Activated CD8-positive, alpha-beta memory T cell treated with anti-CD3 and anti-CD28 coated beads, Interleukin-2, amount 50 U/mL, for 24 hours (primary cell): ENCODE measurements at regions not wholly inside any gene's neighbourhood (a gene's known extent, or its start where the extent isn't known, plus 50 kb on each side); places are given as distances from the start of the nearest gene placed in this dataset.

Experiments used
- DNase-seq: peaks from one replicate; pipeline ENCODE4 v3.0.0-alpha.2; 2020; ENCODE audit errors: extremely low read depth

- DNase-seq: no peak
Observed at GRCh38 chr12:24473097-24473496, 475.8 kb downstream of the BCAT1 start.

GRCh38 chr12:24470050-24470449 lies 478.9 kb downstream of the BCAT1 start:
- DNase-seq: no peak

GRCh38 chr12:24469089-24469488 lies 479.8 kb downstream of the BCAT1 start:
- no peak for DNase-seq

DNA sequence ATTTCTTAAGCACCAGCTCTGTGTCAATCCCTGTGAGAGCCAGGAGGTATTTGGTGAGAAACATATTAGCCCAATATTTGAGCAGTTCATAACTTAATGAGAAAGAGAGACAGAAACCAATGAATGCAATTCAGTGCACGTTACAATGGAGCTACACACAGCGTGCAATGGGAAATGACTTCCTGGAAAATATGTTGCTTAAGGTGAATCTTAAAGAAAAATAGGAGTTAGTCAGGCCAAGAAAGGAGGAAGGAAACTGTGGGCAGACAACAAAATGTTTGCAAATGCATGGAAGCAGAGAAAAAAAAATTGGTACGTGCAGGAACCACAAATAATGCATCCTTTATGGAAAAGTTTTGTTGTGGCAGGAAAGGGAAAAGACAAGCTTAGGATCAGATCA lies 481.7 kb downstream of the BCAT1 start:
- DNase-seq: no peak

GRCh38 chr12:24463375-24463774 lies 485.5 kb downstream of the BCAT1 start:
- DNase-seq: no peak

DNA sequence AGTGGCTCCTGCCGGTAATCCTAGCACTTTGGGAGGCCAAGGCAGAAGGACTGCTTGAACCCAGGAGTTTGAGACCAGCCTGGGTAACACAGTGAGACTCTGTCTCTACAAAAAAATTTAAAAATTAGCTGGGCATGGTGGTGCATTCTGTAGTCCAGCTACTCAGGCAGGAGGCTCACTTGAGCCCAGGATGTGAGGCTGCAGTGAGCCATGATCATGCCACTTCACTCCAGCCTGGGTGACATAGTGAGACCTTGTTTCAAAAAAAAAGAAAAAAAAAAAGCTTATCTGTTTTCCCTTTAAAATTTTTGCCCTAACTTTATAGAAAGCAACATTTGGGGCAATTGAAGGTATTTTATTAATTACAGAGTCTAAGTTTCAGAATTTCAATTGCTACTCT lies 486.0 kb downstream of the BCAT1 start:
- DNase-seq: no peak

DNA sequence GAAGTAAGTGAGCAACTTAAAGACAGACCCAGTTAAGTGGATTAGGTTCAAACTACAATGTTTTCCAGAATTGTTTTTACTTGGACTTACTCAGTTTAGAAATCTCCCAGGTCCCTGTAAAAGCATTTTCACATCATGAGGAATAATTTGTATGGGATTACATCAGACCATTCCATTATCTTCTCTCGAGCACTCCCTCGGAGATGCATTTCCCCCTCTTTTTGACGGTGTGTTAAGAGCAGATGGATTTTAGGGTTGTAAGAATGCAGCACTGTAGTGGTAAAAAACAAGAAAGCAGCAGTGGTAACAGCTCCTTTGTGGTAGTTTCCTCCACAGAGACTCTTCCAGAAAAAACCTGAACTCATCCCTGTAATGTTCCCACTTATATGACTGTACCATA lies 488.4 kb downstream of the BCAT1 start:
- DNase-seq: no peak

GRCh38 chr12:24460099-24460498 lies 488.8 kb downstream of the BCAT1 start:
- DNase-seq: no peak

GRCh38 chr12:24455811-24456210 lies 493.1 kb downstream of the BCAT1 start:
- DNase-seq: no peak

GRCh38 chr12:24447678-24448077 lies 498.2 kb upstream of the SOX5 start:
- DNase-seq: no peak

- DNase-seq: no peak
Observed at GRCh38 chr12:24446287-24446686, 496.8 kb upstream of the SOX5 start.

DNA sequence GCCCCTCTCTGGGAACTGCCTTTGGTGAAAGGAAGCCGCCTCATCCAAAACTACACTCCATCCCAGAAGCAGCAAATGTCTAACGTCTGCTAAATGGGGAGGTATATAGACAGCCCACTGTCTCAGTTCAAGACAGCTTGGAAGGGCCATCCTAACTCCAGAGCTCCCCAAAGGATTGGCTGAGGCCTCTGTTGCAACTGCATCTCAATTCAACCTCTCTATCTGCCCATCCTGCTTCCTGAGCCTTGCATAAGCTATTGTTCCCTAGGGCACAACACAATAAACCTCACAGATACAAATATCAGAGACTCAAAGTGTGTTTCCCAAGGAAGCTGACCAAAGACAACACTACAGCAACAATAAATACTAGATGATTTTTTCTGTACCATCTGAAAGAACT lies 495.2 kb upstream of the SOX5 start:
- DNase-seq: no peak

DNA sequence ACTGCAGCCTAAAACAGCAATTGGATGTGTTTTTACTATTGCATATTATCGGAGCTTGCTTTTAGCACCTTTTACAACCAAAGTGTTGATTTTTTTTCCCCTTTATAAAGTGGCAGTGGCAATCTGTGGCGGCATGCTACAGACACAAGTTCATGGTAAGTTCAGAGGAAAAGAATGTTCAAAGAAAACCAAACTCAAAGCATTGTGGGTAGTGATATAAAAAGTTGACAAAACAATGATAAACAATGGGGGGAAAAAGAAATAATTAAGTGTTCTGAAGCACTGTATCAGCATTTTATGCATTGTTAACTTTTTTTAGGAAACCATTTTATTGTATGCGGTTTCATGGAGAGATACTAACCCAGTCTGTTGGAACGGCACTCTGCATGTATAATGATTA lies 492.0 kb upstream of the SOX5 start:
- DNase-seq: no peak

DNA sequence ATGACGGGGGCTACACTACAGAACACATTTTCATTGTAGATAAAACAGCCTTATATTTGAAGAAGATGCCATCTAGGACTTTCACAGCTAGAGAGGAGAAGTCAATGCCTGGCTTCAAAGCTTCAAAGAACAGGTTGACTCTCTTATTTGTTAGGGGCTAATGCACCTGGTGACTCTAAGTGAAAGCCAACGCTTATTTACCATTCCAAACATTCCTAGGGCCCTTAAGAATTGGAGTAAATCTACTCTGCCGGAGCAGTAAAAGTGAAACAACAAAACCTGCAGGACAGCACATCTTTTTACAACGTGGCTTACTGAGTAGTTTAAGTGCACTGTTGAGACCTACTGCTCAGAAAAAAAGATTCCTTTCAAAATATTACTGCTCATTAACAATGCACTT lies 487.2 kb upstream of the SOX5 start:
- DNase-seq: no peak

- DNase-seq: no peak
Observed at GRCh38 chr12:24431872-24432271, 482.4 kb upstream of the SOX5 start.

GRCh38 chr12:24427776-24428175 lies 478.3 kb upstream of the SOX5 start:
- DNase-seq: no peak

DNA sequence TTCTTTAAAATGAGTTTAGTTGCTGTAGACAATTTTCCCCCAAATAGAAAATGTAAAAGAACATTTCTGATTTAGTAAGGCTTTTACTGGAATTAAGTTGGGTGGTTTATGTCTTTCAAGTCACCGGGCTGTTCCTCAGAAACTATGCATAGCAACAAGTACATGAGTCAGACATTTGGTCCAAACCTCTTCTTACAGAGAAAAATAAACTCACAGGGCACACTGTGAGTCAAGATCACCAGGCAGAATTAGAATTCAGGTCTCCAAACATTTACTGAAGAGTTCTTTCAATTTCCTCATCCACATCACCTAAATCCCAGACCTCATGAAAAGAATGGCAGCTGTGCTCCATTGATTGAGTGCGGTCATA lies 476.1 kb upstream of the SOX5 start:
- DNase-seq: no peak

- DNase-seq: no peak
Observed at GRCh38 chr12:24424889-24425600, 475.6 kb upstream of the SOX5 start.

GRCh38 chr12:24424376-24424775 lies 474.9 kb upstream of the SOX5 start:
- no peak for DNase-seq

- DNase-seq: no peak
Observed at GRCh38 chr12:24423611-24424010, 474.1 kb upstream of the SOX5 start.

DNA sequence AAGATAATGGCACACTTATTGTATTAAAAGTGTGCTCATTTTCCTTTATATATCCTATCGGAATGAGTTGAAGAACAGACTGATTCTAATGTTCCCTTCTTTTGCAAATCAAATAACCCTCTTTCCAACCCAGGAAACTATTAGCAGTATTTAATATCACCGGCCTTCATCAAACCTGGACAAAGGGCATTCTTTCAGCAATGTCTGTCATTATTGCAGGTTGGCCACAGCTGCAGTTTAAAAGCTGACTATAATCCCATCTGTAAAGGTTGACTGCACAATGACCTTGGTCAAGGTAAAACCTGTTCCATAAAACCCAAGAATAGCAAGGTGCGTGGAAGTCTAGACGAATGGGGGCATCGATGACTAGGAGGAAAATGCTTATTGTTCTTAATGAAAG lies 472.3 kb upstream of the SOX5 start:
- DNase-seq: no peak

DNA sequence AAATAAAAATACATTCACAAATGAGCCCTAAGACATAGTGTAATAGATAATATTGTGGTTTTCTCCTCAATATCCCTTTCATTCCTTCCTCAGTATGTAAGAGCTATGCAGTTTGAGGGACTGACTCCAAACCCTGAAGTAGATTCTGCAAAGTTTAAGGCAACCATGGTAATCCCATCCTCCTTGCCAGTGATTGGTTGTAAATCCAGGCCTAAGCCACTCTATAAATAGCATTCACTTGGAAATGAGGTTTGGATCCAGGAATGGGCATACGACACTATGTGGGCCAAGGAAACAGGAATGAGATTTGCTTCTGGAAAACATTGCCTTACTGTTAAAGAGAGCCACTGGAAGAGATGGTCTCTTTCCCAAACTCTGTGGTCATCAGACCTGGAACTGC lies 468.7 kb upstream of the SOX5 start:
- DNase-seq: no peak

- DNase-seq: no peak
Observed at GRCh38 chr12:24416423-24417109, 467.1 kb upstream of the SOX5 start.

DNA sequence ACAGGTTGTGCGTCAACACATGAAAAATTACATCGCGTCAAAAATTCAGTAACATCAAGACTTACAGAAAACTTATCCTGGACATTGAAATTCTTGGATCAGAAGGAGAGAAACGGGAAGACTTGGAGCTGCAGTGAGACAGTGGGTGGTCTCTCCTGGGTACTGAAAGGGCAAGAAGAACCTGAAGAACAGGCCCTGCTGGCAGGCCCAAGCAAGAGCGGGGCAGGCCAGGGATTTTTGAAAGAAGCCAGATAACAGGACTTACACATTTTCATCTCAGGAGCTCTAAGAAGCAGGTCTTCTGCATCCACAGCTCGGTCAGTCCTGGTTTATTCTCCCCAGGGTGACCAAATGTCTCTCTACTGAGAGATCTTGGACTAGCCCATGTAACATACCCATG lies 466.5 kb upstream of the SOX5 start:
- no peak for DNase-seq
